GM23248 (cell line): ENCODE measurements at regions not wholly inside any gene's neighbourhood (a gene's known extent, or its start where the extent isn't known, plus 50 kb on each side); places are given as distances from the start of the nearest gene placed in this dataset.

ENCODE experiments used
- EZH2 ChIP-seq: fragments of 200-600 bp; sonication (generic); IDR thresholded peaks from 2 replicates; pipeline ENCODE4 v1.6.1; 2018; ENCODE audit warnings: antibody characterized with exemption, mild to moderate bottlenecking; ENCODE audit not compliant: insufficient read depth, poor library complexity, severe bottlenecking
- EZH2phosphoT487 ChIP-seq: fragments of 200-600 bp; sonication (generic); IDR thresholded peaks from 2 replicates; pipeline ENCODE4 v1.6.1; 2018; ENCODE audit warnings: antibody characterized with exemption, moderate library complexity, mild to moderate bottlenecking, low read depth; ENCODE audit not compliant: insufficient read depth

- TF ChIP-seq EZH2 (no peak), EZH2phosphoT487 (no peak)
These were observed 429.8 kb upstream of the CDH2 start for GRCh38 chr18:28606686-28607085.
